ENCODE measurements at regions not wholly inside any gene's neighbourhood (a gene's known extent, or its start where the extent isn't known, plus 50 kb on each side); places are given as distances from the start of the nearest gene placed in this dataset.
A peak's percentile ranks its signal among the peaks of the same experiment; 100 is the strongest.

GRCh38 chr1:56068210-56068609 is 511.2 kb downstream of the PLPP3 start:
- no TSS peak for BruUV-seq (replicated peaks)
- Histone ChIP-seq H3K4me3 (no peak overlapping the region), H3K27me3 (ENCODE audit: insufficient read depth, low read depth) (no peaks in the 10 kb centered on the region), H3K9me2 (ENCODE audit: insufficient read depth) (0 out of 2 replicates have a peak, but pooled peaks cover 4% of the 10 kb centered on the region), H4K20me1 (ENCODE audit: insufficient read depth) (no peaks in the 10 kb centered on the region), H2AFZ (no peak overlapping the region), H3K9me3 (ENCODE audit: insufficient read depth, low read depth) (no peaks in the 10 kb centered on the region; the same call in 1 of the 2 replicates), H3K79me2 (ENCODE audit: low read depth) (no peaks in the 10 kb centered on the region), H3K36me3 (ENCODE audit: low read depth) (no peaks in the 10 kb centered on the region), H3F3A (ENCODE audit: insufficient read depth, low read depth) (peaks cover 11% of the 10 kb centered on the region; the same call in 1 of the 2 replicates), H3K4me1 (replicated peaks; ENCODE audit: insufficient read depth) (peaks cover 15% of the 10 kb centered on the region), H3K27ac (no peak overlapping the region), H3K4me2 (no peak overlapping the region)
- no peak for DNase-seq
- ChIA-PET POLR2A (ENCODE audit: unreplicated experiment) (no interaction called here), CTCF (no interaction called here)
- intact Hi-C loops (cut with micrococcal nuclease; ENCODE audit: unreplicated experiment) = no loop called here
- TF ChIP-seq, protein P1, sequence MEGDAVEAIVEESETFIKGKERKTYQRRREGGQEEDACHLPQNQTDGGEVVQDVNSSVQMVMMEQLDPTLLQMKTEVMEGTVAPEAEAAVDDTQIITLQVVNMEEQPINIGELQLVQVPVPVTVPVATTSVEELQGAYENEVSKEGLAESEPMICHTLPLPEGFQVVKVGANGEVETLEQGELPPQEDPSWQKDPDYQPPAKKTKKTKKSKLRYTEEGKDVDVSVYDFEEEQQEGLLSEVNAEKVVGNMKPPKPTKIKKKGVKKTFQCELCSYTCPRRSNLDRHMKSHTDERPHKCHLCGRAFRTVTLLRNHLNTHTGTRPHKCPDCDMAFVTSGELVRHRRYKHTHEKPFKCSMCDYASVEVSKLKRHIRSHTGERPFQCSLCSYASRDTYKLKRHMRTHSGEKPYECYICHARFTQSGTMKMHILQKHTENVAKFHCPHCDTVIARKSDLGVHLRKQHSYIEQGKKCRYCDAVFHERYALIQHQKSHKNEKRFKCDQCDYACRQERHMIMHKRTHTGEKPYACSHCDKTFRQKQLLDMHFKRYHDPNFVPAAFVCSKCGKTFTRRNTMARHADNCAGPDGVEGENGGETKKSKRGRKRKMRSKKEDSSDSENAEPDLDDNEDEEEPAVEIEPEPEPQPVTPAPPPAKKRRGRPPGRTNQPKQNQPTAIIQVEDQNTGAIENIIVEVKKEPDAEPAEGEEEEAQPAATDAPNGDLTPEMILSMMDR (conservative IDR thresholded peaks at IDR 0.05) = no peak
- TF ChIP-seq EZH2 (IDR thresholded peaks at IDR 0.05; ENCODE audit: low read depth) = no peak

GRCh38 chr1:56065729-56066128 is 513.6 kb downstream of the PLPP3 start:
- Histone ChIP-seq H3K27ac (no peak overlapping the region), H3K4me3 (no peak overlapping the region), H3K36me3 (ENCODE audit: low read depth) (no peaks in the 10 kb centered on the region), H4K20me1 (ENCODE audit: insufficient read depth) (no peaks in the 10 kb centered on the region), H3K27me3 (ENCODE audit: insufficient read depth, low read depth) (no peaks in the 10 kb centered on the region), H3K4me2 (no peak overlapping the region), H3K9me2 (ENCODE audit: insufficient read depth) (0 out of 2 replicates have a peak, but pooled peaks cover 4% of the 10 kb centered on the region), H2AFZ (no peak overlapping the region), H3K4me1 (replicated peaks; ENCODE audit: insufficient read depth) (peaks cover 15% of the 10 kb centered on the region), H3F3A (ENCODE audit: insufficient read depth, low read depth) (peaks cover 11% of the 10 kb centered on the region; the same call in 1 of the 2 replicates), H3K79me2 (ENCODE audit: low read depth) (no peaks in the 10 kb centered on the region), H3K9me3 (ENCODE audit: insufficient read depth, low read depth) (no peaks in the 10 kb centered on the region; the same call in 1 of the 2 replicates)
- intact Hi-C loops (cut with micrococcal nuclease; ENCODE audit: unreplicated experiment) = no loop called here
- no TSS peak for BruUV-seq (replicated peaks)
- ChIA-PET CTCF (no interaction called here), POLR2A (ENCODE audit: unreplicated experiment) (no interaction called here)
- DNase-seq = no peak
- no peak for TF ChIP-seq EZH2 (IDR thresholded peaks at IDR 0.05; ENCODE audit: low read depth)
- TF ChIP-seq, protein P1 (conservative IDR thresholded peaks at IDR 0.05) = no peak

GRCh38 chr1:56064705-56065104 is 514.7 kb downstream of the PLPP3 start:
- no peaks in the 10 kb centered on the region; the same call in 1 of the 2 replicates for H3K9me3 ChIP-seq (ENCODE audit: insufficient read depth, low read depth)
- no peaks in the 10 kb centered on the region for H3K27me3 ChIP-seq (ENCODE audit: insufficient read depth, low read depth)
- H3F3A ChIP-seq (ENCODE audit: insufficient read depth, low read depth) = peaks cover 11% of the 10 kb centered on the region; the same call in 1 of the 2 replicates
- peak in 1 of 2 experiments; percentile 77 for DNase-seq
- H3K4me2 ChIP-seq = no peak overlapping the region
- no peaks in the 10 kb centered on the region for H3K79me2 ChIP-seq (ENCODE audit: low read depth)
- no peak overlapping the region for H3K4me3 ChIP-seq
- H3K9me2 ChIP-seq (ENCODE audit: insufficient read depth) = 0 out of 2 replicates have a peak, but pooled peaks cover 4% of the 10 kb centered on the region
- POLR2A ChIA-PET (ENCODE audit: unreplicated experiment) = no interaction called here
- BruUV-seq (replicated peaks) = no TSS peak
- H3K27ac ChIP-seq = no peak overlapping the region
- H4K20me1 ChIP-seq (ENCODE audit: insufficient read depth) = no peaks in the 10 kb centered on the region
- no peaks in the 10 kb centered on the region for H3K36me3 ChIP-seq (ENCODE audit: low read depth)
- peaks cover 15% of the 10 kb centered on the region for H3K4me1 ChIP-seq (replicated peaks; ENCODE audit: insufficient read depth)
- CTCF ChIA-PET = no interaction called here
- intact Hi-C loops (cut with micrococcal nuclease; ENCODE audit: unreplicated experiment) = no loop called here
- H2AFZ ChIP-seq = no peak overlapping the region
- TF ChIP-seq, protein P1 (conservative IDR thresholded peaks at IDR 0.05) = no peak
- no peak for TF ChIP-seq EZH2 (IDR thresholded peaks at IDR 0.05; ENCODE audit: low read depth)
